A172 (cell line): ENCODE measurements at regions not wholly inside any gene's neighbourhood (a gene's known extent, or its start where the extent isn't known, plus 50 kb on each side); places are given as distances from the start of the nearest gene placed in this dataset.
"Not testable (repeated sequence)": the region's sequence is repeated elsewhere in the genome, so short reads cannot be mapped to it uniquely, and the experiment has no call there.

Source experiments
- DNase-seq: peaks from one replicate; pipeline ENCODE4 v3.0.0-alpha.2; 2015; ENCODE audit warnings: low spot score

DNA sequence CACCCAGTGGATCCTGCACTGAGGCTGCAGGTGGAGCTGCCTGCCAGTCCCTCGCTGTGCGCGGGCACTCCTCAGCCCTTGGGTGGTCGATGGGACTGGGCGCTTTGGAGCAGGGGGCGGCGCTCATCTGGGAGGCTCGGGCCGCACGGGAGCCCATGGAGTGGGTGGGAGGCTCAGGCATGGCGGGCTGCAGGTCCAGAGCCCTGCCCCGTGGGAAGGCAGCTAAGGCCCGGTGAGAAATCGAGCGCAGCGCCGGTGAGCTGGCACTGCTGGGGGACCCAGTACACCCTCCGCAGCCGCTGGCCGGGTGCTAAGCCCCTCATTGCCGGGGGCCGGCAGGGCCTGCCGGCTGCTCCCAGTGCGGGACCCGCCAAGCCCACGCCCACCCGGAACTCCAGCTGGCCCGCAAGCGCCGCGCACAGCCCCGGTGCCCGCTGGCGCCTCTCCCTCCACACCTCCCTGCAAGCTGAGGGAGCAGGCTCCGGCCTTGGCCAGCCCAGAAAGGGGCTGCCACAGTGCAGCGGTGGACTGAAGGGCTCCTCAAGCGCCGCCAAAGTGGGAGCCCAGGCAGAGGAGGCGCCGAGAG lies 1636.5 kb downstream of the BRINP3 start:
- DNase-seq, result not testable (repeated sequence)

DNA sequence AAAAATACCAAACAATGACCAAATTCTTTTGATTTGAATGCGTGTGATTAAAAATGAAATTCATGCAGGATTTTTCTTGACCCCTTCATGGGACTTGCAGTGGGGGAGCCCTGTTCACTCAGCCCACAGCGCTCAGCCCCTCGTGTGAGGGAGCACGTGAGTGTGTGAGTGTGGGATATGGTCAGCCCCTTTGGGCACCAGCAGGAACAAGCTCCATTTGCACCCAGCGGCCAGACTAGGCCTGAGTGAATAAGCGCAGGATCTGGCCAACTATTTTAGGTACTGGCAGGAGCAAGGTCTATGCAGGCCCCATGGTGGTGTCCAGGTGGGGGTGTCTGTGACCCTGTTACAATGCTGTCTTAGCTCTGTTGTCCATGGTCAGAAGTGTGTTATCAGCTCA lies 1631.2 kb downstream of the BRINP3 start:
- no peak for DNase-seq

DNA sequence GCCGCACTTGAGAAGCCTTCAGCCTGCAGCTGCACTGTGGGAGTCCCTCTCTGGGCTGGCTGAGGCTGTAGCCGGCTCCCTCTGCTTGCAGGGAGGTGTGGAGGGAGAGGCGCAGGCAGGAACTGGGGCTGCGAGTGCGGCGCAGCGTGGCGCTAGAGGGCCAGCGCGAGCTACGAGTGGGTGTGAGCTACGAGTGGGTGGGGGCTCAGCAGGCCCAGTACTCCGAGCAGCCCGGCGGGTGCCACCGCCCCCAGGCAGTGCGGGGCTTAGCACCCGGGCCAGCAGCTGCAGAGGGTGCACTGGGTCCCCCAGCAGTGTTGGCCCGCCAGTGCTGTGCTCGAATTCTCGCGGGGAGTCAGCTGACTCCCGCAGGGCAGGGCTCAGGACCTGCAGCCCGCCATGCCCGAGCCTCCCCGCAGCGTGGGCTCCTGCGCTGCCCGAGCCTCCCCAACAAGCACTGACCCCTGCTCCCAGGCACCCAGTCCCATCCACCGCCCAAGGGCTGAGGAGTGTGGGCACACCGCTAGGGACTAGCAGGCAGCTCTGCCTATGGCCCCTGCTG lies 1620.1 kb downstream of the BRINP3 start:
- no peak for DNase-seq

DNA sequence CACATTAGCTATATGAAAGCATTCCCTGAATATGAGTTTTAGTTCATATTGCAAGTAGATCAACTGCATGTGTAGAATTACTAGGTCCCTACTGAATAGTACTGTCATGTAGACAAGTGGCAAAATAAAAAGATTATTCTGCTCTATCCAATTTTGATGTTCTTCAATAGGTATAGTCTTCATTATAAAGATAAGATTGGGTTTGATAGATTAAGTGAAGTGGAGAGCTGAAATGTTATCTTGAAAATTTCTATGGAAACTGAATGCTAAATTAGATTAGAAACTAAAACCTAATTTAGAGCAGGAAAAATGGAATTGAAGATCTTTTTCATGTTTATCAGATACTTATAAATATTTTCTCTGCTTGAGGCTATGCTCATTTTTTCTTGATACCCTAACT lies 1610.0 kb downstream of the BRINP3 start:
- no peak for DNase-seq

DNA sequence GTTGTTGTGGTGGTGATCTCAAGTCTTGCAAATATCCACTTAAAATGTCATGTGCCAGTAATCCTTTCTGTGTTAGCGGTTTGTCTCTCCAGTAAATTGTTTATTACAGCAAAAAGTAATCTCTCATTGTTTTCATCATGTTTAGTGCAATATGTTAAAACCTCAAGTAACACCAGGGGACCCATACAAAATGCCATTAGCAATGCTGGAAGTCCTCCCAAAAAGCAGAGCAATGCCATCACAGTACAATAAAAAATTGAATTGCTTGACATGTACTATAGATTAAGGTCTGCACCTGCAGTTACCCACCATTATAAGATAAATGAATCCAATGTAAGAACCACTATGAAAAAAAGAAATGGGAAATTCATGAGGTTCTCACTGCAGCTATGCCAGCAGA lies 1606.5 kb downstream of the BRINP3 start:
- no peak for DNase-seq

DNA sequence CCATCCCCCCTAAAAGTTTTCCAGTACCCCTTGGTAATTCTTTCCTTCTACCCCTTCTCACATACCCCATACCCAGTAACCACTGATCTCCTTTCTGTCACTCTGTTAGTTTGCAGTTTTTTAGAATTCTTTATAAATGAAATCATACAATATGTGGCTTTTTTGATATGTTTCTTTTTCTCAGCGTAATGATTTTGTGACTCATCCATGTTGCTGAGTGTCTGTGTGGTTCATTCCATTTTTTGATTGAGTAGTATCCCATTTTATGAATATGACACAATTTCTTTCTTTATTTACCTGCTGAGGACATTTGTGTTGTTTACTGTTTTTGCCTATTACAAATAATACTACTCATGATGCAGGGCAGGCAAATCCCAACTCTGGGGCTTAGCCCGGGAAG lies 1605.3 kb downstream of the BRINP3 start:
- no peak for DNase-seq

DNA sequence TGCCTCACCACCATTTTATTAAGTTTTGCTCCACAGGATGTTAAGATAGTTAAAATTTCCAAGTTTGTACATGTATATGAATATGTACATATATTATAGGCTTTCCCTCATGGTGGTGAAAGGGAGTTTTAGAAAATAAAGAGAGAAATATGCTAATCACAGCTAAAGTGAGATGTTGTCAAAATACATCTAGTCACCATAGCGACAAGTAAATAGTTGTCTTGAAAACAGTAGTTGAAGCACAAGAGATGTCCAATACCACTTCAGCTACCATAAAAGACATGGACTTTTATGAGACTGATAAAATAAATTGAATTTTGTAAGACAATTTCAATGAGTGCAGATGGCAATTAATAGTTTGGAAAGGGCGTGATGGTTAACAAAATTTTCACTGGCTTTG lies 1600.0 kb downstream of the BRINP3 start:
- DNase-seq, result no peak

DNA sequence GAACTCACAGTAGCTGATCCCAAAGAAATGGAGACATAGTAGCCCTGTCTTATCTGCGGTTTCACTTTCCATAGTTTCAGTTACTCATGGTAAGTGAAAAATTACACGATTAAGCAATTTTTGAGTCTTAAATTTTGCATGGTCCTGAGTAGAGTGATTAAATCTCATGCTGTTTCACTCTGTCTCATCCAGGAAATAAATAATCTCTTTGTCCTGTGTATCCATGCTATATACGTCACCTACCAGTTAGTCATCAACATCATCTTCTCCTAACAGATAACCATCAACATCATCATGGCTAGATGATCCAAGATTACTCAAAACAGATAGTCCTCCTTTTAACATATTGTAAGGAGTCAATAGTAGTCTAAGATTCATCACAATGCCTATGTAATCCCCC lies 1589.3 kb downstream of the BRINP3 start:
- DNase-seq, result peak; percentile 57

DNA sequence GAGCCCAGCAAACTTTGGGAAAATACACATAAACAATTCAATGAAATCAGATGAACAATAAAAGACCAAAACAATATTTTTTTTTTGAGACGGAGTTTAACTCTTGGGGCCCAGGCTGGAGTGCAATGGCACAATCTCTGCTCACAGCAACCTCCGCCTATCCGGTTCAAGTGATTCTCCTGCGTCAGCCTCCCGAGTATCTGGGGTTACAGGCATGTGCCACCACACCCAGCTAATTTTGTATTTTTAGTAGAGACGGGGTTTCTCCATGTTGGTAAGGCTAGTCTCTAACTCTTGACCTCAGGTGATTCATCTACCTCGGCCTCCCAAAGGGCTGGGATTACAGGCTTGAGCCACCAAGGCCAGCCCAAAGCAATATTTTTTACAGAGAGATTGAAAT lies 1588.5 kb downstream of the BRINP3 start:
- no peak for DNase-seq

DNA sequence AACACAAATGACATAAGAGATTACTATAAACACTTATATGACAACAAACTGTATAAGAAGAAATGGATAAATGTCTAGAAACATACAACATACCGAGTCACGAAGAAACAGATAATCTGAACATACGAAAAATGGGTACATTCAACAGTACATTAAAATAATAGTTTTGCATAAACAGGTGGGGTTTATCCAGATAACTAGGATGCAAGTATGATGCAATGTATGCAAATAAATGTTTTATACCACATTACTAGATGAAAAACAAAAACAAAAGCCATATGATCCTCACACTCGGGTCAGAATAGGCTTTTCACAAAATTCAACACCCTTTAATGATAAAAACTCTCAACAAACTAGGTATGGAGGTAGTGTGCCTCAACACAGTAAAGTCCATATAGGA lies 1585.7 kb downstream of the BRINP3 start:
- no peak for DNase-seq

DNA sequence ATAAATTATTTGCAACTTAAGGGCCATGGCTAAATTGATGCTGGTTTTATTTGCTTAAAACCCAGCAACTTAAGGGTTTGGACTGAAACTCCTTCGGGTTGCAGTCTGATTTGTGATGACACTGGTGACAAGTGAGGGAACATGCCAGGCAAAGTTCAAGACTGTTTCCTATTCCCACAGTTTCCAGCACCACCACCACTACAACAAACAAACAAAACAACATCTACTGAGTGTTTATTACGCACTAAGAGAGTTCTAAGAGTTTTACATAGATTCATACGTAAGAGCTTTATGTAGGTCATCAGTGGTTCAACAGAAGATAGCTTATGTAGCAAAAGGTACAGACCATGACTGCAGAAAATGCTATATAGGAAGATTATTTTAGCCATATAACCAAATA lies 1582.1 kb downstream of the BRINP3 start:
- DNase-seq, result no peak

DNA sequence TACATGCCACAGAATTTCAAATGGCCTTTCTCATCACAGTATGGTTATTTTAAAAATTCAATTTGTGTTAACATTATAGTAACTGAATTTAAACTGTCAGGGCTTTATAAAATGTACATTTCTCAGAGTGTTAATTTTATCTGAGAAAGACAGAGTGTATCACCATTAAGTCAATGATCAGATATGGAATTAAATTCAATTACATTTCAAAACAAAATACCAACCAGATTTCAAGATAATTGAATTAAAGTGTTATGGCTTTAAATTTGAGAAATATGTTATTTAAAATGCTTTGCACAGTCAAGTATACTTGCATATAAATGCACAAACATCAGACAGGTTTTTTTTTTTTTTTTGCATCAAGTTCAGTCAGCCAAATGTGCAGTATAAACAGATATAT lies 1574.4 kb downstream of the BRINP3 start:
- no peak for DNase-seq

DNA sequence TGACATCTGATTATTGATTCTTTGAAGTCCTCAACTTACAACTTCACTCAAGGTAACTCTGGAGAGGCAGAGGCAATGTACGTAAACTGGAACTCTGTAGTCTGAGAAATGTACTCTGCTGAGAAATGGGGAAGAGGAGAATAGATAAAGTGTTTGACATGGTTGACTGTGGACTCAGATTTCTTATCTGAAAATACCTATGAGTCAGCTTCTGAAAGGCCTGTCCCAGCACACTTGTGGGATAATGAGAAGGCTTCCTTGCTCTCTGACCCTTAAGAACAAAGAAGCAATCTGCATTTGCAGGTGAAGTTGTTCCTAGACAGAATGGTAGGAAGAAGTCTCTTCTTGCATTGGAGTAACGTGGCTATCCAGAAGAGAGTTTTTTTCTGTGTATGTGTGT lies 1573.5 kb downstream of the BRINP3 start:
- peak; percentile 66 for DNase-seq

DNA sequence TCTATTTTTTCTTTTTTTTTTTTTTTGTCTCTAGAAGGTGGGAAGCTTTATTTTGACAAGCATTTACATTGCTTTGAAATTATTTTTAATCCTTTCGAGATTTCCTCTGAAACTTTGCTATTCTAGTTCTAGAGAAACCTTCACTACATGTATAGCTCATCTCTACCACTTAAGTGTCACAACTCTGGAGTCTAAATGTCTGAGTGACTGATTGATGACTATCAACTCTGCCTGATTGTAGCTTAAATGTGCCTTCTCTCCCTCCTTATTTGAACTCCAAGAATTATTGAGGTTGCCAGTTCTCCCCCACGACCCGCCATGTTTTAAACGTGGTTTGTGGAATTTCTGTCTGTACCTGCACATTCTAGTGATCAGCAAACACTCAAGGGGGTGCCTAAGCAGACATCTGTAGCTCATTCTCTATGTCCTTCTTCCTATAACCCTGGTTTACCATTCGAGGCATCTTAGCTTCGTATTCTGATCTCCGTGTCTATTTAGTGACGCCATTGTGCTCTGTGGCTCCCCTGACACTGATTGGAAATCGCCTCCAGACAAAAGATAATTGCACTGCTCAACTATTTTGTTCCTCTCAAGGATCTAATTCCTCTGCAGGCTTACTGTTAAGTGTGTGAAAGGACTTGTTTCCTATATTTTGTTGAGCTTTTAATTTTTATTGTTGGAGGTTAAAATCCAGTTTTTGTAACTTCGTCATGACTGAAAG lies 1570.6 kb downstream of the BRINP3 start:
- no peak for DNase-seq

DNA sequence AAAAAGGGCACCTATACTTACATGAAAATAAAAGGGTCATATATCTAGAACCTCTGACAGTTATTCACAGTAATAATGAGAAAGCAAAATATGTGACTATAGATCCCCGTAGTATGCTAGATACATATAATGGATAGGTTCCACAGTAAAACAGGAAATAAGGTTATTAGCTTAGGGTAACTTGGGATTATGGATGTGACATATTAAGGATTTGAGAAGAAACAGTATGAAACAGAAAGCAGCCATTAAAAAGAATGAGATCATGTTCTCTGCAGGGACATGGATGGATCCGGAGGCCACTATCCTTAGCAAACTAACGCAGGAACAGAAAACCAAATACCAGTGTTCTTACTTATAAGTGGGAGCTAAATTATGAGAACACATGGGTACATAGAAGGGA lies 1547.3 kb downstream of the BRINP3 start:
- no peak for DNase-seq

DNA sequence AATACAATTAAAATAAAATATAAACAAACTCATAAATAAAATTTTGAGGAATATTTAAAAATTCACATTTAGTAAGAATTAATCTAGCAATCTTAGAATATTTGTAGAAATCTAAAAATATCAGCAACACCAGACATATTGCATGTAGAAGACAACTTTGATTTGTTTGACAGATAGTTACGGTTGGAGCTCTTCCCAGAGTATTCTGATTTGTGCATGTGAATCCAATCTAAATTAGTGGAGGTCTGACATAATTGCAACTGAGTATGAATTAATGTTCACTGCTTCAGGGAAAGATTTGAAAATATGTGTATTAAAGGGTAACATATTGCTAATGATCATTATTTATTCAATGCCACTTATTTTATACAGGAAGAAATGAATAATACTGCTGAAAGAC lies 1546.2 kb downstream of the BRINP3 start:
- DNase-seq, result no peak

DNA sequence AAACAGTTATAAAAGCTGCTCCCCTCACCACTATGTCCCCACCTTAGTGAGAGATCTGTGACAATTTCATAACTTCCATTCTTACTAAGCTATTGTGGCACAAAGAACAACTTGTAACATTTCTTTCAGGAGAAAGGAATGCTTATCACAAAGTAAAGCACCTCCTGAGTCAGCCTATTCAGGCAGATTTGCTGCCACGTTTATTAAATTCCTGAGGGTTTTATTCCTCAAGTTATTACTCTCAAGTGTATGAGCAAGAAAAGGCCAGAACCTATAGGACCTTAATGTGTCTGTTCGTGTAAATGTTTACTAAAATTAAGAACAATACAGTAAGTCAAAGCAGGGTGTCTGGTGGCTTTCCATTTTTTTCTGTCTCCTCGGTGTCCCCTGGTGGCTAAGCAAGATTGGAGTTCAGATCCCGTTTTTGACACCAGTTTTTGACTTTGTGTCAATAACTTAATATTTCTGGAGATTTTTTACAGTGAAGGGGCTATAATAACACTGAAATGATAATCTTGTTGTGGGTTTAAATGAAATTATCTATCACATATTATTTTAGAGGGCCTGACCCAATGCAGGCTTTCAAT lies 1539.6 kb downstream of the BRINP3 start:
- peak; percentile 43 for DNase-seq

DNA sequence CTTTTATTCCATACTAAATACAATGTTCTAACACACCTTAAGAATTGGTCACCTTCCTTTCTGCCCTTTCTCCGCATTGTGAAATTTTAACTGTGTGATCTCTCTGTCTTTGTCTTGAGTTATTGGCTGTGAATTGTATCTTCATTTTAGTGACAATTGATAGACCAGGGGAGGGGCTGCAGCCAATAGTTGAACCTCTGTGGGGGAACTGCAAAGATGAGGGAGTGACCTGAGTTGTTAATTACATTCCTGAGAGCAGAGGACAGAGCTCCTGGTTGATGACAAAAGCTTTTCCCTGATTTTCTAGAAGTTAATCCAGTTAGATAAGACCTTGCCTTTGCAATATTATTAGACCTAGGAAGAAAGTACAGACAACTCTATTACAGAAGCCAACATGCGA lies 1535.7 kb downstream of the BRINP3 start:
- DNase-seq, result no peak

DNA sequence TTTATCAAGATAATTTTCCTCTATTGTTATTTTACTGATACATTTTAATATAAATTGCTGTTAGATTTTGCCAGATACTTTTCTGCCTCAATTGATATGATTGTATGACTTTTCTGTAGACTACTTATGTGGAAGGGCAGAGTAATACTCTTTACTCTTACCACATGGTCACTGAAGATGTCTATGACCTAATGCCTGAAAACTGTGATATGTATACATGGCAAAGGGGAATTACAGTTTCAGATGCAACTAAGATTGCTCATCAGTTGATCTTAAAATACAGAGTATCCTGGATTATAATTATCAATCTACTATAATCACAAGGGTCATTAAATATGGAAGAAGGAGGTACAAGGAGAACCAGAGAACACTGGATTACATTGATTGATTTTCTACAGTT lies 1528.0 kb downstream of the BRINP3 start:
- peak; percentile 17 for DNase-seq

DNA sequence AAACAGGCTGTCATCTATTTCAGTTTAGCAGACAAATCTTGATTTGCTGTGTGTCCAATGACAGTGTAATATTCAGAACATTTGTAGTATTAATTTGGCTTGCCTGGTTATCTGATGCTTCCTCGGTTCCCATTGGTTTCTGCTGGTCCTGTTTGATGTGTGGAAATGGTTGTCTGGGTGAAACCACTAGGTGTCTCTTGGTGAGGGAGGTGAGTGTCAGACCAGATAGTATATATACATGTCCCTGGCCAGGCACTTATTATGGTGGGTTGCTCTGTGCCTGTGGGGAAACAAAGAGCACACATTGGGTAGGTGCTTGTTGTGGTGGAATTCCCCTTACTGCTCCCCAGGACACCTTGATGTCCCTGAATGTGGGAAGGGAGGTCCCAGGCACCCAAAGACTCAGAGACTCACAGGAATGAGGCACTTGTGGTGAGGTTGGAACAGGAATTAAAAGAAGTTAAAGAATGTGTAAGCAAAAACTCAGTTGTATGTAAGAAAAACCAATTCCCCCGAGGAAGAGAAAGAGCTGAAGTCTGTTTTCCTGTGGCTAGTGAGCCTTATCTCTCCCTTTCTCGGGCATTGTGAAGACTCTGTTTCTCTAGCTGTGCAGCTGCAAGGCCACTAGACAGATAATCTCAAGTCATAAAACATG lies 1519.1 kb downstream of the BRINP3 start:
- peak; percentile 3 for DNase-seq

DNA sequence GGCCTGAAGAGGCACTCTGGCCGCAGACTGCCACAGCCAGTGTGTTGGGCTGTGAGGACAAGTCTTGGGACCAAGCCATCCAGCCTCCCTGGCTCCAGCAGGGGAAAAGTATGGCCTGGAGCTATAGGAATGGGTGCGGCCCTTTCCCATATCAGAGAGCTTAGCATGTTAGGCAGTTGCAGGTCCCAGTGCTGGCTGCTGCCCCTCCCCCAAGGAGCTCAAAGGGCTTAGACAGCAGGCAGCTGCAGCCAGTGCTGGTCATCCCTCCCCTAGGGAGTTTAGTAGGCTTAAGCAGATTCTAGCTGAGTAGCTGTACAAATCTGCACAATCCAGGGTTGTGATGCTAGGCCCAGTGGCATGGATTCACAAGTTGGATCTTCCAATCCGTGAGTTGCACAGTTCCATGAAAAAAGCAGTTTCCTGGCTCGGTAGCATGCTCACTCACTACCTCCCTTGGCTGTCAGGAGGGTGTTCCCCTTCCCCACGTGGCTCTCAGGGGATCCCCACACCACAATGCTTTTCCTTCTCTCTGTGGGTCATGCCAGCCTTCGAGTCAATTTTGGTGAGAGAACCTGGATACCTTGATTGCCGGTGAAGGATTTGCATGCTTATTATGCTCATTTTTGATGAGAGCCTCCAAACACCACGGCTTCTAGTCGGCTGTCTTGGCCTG lies 1490.8 kb downstream of the BRINP3 start:
- DNase-seq, result no peak

DNA sequence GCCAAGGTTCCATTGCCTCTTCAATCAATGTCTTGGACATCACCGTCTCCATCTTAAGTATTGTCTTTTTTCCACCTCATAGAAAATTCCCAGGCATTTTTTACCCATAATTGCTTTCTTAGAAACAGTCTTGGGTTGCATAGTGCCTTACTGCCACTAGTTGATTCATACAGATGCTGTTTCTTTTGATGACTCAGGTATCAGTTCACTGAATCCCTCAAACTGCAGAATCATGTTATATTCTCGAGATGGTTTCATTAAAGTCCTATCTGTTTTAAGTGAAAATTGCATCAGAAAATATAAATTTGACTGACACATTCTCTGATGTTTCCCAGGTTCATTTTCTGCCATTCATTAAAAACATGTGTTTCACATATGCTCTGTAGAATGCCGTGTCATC lies 1489.1 kb downstream of the BRINP3 start:
- peak; percentile 18 for DNase-seq
